PC-9 (cell line): ENCODE measurements at regions not wholly inside any gene's neighbourhood (a gene's known extent, or its start where the extent isn't known, plus 50 kb on each side); places are given as distances from the start of the nearest gene placed in this dataset.

ENCODE experiments used
- CTCF ChIP-seq: fragments of 200-600 bp; sonication (generic); conservative IDR thresholded peaks from 2 replicates; pipeline ENCODE4 v1.6.1; 2017; ENCODE audit warnings: mixed run types, antibody characterized with exemption, mild to moderate bottlenecking, moderate library complexity
- EZH2 ChIP-seq: fragments of 200-600 bp; sonication (generic); IDR thresholded peaks from 2 replicates; pipeline ENCODE4 v1.8.0; 2017; ENCODE audit warnings: antibody characterized with exemption, low read depth

DNA sequence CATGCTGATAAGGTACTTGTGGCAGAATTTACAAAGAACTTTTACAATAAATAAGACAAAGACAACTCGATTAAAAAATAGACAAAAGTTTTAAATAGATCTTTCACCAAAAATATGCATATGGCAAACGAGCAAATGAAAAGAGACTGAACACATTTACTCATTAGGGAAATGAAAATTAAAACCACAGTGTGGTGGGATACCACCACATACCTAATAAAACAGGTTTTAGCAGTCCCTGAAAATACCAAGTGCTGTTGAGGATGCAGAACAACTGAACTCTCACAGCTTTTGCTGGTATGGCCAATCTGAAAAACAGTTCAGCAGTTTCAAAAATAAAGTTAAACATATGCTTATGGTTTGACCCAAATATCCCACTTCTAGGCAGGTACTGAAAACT lies 205.4 kb upstream of the ADO start:
- TF ChIP-seq CTCF (no peak), EZH2 (no peak)
